ENCODE measurements at regions not wholly inside any gene's neighbourhood (a gene's known extent, or its start where the extent isn't known, plus 50 kb on each side); places are given as distances from the start of the nearest gene placed in this dataset.

GRCh38 chr5:162512935-162513565 is 445.5 kb downstream of the GABRG2 start:
- ATAC-seq (no peak), DNase-seq (ENCODE audit: low spot score) (no peak)
- ChIA-PET POLR2A (no interaction called here), CTCF (no interaction called here)
- TF ChIP-seq ZNF512 (CRISPR knock-in tag; IDR thresholded peaks at IDR 0.05; ENCODE audit: borderline replicate concordance) (peak; percentile 50; the same call in 1 of the 2 replicates), USF1 (CRISPR knock-in tag; IDR thresholded peaks at IDR 0.05) (no peak)
- Mint-ChIP-seq H3K9me3 (peaks cover 57% of the 10 kb centered on the region), H3K27ac (no peak overlapping the region), H3K27me3 (ENCODE audit: low read depth) (no peaks in the 10 kb centered on the region), H3K36me3 (no peaks in the 10 kb centered on the region), H3K4me1 (no peaks in the 10 kb centered on the region), H3K4me3 (no peak overlapping the region)

- Mint-ChIP-seq H3K4me1 (no peaks in the 10 kb centered on the region), H3K4me3 (no peak overlapping the region), H3K9me3 (peaks cover 57% of the 10 kb centered on the region), H3K27me3 (ENCODE audit: low read depth) (no peaks in the 10 kb centered on the region), H3K27ac (no peak overlapping the region), H3K36me3 (no peaks in the 10 kb centered on the region)
- POLR2A ChIA-PET: no interaction called here
- TF ChIP-seq ERG (CRISPR knock-in tag; IDR thresholded peaks at IDR 0.05) (no peak), SOX15 (CRISPR knock-in tag; IDR thresholded peaks at IDR 0.05) (no peak), ZNF512 (CRISPR knock-in tag; IDR thresholded peaks at IDR 0.05; ENCODE audit: borderline replicate concordance) (no peak), JAZF1 (CRISPR knock-in tag; IDR thresholded peaks at IDR 0.05) (no peak), TP53 (CRISPR knock-in tag; IDR thresholded peaks at IDR 0.05) (no peak), ZBTB21 (CRISPR knock-in tag; IDR thresholded peaks at IDR 0.05; ENCODE audit: borderline replicate concordance) (no peak), ZNF423 (CRISPR knock-in tag; IDR thresholded peaks at IDR 0.05) (no peak)
- DNase-seq (ENCODE audit: low spot score): no peak
- no peak for ATAC-seq
- CTCF ChIA-PET: no interaction called here
Measured at GRCh38 chr5:162514116-162514515, 446.5 kb downstream of the GABRG2 start.

- Mint-ChIP-seq H3K9me3 (peaks cover 33% of the 10 kb centered on the region), H3K36me3 (peaks cover 6% of the 10 kb centered on the region), H3K4me1 (no peaks in the 10 kb centered on the region), H3K27me3 (ENCODE audit: low read depth) (no peaks in the 10 kb centered on the region), H3K27ac (no peak overlapping the region), H3K4me3 (no peak overlapping the region)
- ATAC-seq (no peak), DNase-seq (ENCODE audit: low spot score) (no peak)
- no peak for TF ChIP-seq ZBTB21 (CRISPR knock-in tag; IDR thresholded peaks at IDR 0.05; ENCODE audit: borderline replicate concordance)
- no peak for TF ChIP-seq NR1H2 (CRISPR knock-in tag; IDR thresholded peaks at IDR 0.05)
- no peak for TF ChIP-seq SOX15 (CRISPR knock-in tag; IDR thresholded peaks at IDR 0.05)
- no peak for TF ChIP-seq E2F4 (CRISPR knock-in tag; IDR thresholded peaks at IDR 0.05; ENCODE audit: borderline replicate concordance, low read depth)
- no peak for TF ChIP-seq CBFB (CRISPR knock-in tag; IDR thresholded peaks at IDR 0.05; ENCODE audit: low read depth)
- TF ChIP-seq NFE2L1 (CRISPR knock-in tag; IDR thresholded peaks at IDR 0.05): no peak
- TF ChIP-seq ZNF396 (CRISPR knock-in tag; IDR thresholded peaks at IDR 0.05; ENCODE audit: borderline replicate concordance): no peak
- TF ChIP-seq ZNF121 (CRISPR knock-in tag; IDR thresholded peaks at IDR 0.05): no peak
- no peak for TF ChIP-seq ZBTB43 (CRISPR knock-in tag; IDR thresholded peaks at IDR 0.05)
- TF ChIP-seq PRDM15 (CRISPR knock-in tag; IDR thresholded peaks at IDR 0.05): no peak
- no peak for TF ChIP-seq ZMAT4 (CRISPR knock-in tag; IDR thresholded peaks at IDR 0.05)
- TF ChIP-seq OVOL2 (CRISPR knock-in tag; IDR thresholded peaks at IDR 0.05; ENCODE audit: borderline replicate concordance): no peak
- TF ChIP-seq JUN (CRISPR knock-in tag; IDR thresholded peaks at IDR 0.05): no peak
- ChIA-PET CTCF (no interaction called here), POLR2A (no interaction called here)
Measured at GRCh38 chr5:162520878-162521277, 453.3 kb downstream of the GABRG2 start.

All from WTC11 (cell line).